Spleen (tissue), 11 donors: ENCODE measurements at regions not wholly inside any gene's neighbourhood (a gene's known extent, or its start where the extent isn't known, plus 50 kb on each side); places are given as distances from the start of the nearest gene placed in this dataset.

Experiments
- DNase-seq: peaks from one replicate; pipeline ENCODE4 v3.0.0-alpha.2; 2020
- H3K27ac ChIP-seq, 8 donors: fragments of 200-600 bp; sonication (generic) in 7 of 8; 1 replicate in 4 of 8; 2 replicates in 4 of 8; pipeline versions ENCODE4 v1.5.0 to v1.8.0; 2016 to 2021; ENCODE audit warnings: inconsistent platforms in 4 of 8, mild to moderate bottlenecking in 4 of 8, moderate library complexity in 1 of 8
- H3K27me3 ChIP-seq, 7 donors: fragments of 200-600 bp; sonication (generic) in 6 of 7; replicated peaks in 1 of 7; 1 replicate in 4 of 7; 2 replicates in 3 of 7; pipeline versions ENCODE4 v1.5.0 to v1.8.0; 2016 to 2021; ENCODE audit warnings: inconsistent platforms in 3 of 7, mild to moderate bottlenecking in 1 of 7
- H3K36me3 ChIP-seq, 6 donors: fragments of 200-600 bp; sonication (generic) in 5 of 6; 1 replicate in 4 of 6; 2 replicates in 2 of 6; pipeline versions ENCODE4 v1.5.0 to v1.8.0; 2016 to 2021; ENCODE audit warnings: inconsistent platforms in 2 of 6
- H3K4me1 ChIP-seq, 6 donors: fragments of 200-600 bp; sonication (generic) in 5 of 6; 1 replicate in 3 of 6; 2 replicates in 3 of 6; pipeline versions ENCODE4 v1.5.0 to v1.8.0; 2016 to 2021; ENCODE audit warnings: inconsistent platforms in 3 of 6
- H3K4me3 ChIP-seq, 8 donors: fragments of 200-600 bp; sonication (generic) in 7 of 8; 1 replicate in 4 of 8; 2 replicates in 4 of 8; pipeline versions ENCODE4 v1.5.0 to v1.8.0; 2016 to 2021; ENCODE audit warnings: inconsistent platforms in 4 of 8, mild to moderate bottlenecking in 4 of 8, moderate library complexity in 2 of 8
- H3K9me3 ChIP-seq, 8 donors: fragments of 200-600 bp; sonication (generic) in 7 of 8; 1 replicate in 4 of 8; 2 replicates in 4 of 8; pipeline versions ENCODE4 v1.5.0 to v1.8.0; 2016 to 2021; ENCODE audit warnings: inconsistent platforms in 4 of 8
- POLR2A ChIP-seq, 3 donors: fragments of 450-650 bp; IDR thresholded peaks; one replicate each; pipeline ENCODE4 v1.5.1; 2017; ENCODE audit warnings: antibody characterized with exemption in 3 of 3, mild to moderate bottlenecking in 1 of 3
- POLR2AphosphoS5 ChIP-seq, 3 donors: sonication (generic); formaldehyde crosslinking; IDR thresholded peaks; one replicate each; pipeline ENCODE4 v1.5.1; 2017; ENCODE audit warnings: antibody characterized with exemption in 3 of 3
- WGBS, 5 donors: extraction: QIAGEN DNeasy Blood & Tissue Kit in 3 of 5; methylation state at CpG; one replicate each; pipeline versions ENCODE4 v1.1.5 to v1.1.7; 2013 to 2018; 5-methylcytosine and 5-hydroxymethylcytosine counted together
- intact Hi-C: fragments of 100-400 bp; cut with DNase I; formaldehyde crosslinking; loops from one replicate; pipeline ENCODE4 v1.15.0; 2023; ENCODE audit warnings: low total_unique reads
- TF ChIP-seq, protein P1 (sequence below), 11 experiments: fragments of 200-600 bp in 7 of 11; fragments of 450-650 bp in 4 of 11; sonication (generic) in 4 of 11; IDR thresholded peaks in 8 of 11; conservative IDR thresholded peaks in 3 of 11; 1 replicate in 7 of 11; 2 replicates in 4 of 11; pipeline versions ENCODE4 v1.4.0 to v1.8.0; 2016 to 2021; ENCODE audit warnings: antibody characterized with exemption in 11 of 11, inconsistent platforms in 4 of 11, mild to moderate bottlenecking in 1 of 11
- donor health status: healthy with polysubstance abuse.
- donor health status: DM: no; HTN: no; CAD: no; lungs with moderate emphysema.
- donor health status: DM: no; HTN: no; CAD: no.
- donor health status: Bipolar disorder and iron deficiency.
- donor health status: healthy.
- donor health status: DM: no; HTN: no; CAD: no.
- donor health status: DM: yes; HTN: yes; CAD: no.

DNA sequence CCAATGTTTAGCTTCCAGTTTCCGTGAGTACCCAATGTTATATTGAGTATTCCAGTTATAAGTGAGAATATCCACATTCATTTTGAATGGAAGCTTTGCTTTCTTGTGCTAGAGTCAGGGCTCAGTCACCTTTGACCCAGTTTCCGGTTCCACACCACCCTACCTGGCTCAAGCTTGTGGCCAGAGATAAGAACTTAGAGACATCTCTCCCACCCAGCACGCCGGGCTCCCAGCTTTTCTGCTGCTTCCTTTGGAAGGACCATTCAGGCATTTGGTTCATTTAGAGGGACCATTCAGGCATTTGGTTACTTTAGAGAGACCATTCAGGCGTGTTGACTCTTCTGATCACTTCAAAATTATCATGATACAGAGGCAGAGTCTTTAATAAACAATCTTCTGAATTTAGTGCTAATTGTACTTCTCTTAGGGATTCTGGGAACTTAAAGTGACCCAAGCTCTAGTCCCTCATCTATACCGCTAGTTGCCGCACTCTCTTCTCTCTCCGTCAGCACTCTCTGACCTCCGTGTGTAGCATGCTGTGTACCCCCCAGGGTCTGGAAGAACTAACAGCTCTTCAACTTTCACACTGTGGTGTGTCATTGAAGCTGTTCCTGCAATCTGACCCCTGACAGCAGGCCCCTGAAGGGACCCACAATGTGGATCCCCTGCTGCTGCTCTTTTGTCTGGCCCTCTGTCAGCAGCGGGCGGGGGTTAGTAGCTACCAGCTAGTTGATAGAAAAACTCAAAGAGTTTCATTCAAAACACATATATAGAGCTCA, 943.1 kb downstream of the ARAP2 start:
- 71 to 84% (median 79%) methylated on average over 11 of the region's 11 CpGs for WGBS, 5 donors
- Histone ChIP-seq H3K4me1 (no peaks in the 10 kb centered on the region), H3K9me3 (no peaks in the 10 kb centered on the region), H3K27me3 (no peaks in the 10 kb centered on the region), H3K36me3 (no peaks in the 10 kb centered on the region), H3K4me3 (no peak overlapping the region), H3K27ac (no peak overlapping the region)
- intact Hi-C loops = no loop called here
- TF ChIP-seq POLR2A (IDR thresholded peaks at IDR 0.05) (no peak), POLR2AphosphoS5 (IDR thresholded peaks at IDR 0.05) (no peak)
- TF ChIP-seq, protein P1, sequence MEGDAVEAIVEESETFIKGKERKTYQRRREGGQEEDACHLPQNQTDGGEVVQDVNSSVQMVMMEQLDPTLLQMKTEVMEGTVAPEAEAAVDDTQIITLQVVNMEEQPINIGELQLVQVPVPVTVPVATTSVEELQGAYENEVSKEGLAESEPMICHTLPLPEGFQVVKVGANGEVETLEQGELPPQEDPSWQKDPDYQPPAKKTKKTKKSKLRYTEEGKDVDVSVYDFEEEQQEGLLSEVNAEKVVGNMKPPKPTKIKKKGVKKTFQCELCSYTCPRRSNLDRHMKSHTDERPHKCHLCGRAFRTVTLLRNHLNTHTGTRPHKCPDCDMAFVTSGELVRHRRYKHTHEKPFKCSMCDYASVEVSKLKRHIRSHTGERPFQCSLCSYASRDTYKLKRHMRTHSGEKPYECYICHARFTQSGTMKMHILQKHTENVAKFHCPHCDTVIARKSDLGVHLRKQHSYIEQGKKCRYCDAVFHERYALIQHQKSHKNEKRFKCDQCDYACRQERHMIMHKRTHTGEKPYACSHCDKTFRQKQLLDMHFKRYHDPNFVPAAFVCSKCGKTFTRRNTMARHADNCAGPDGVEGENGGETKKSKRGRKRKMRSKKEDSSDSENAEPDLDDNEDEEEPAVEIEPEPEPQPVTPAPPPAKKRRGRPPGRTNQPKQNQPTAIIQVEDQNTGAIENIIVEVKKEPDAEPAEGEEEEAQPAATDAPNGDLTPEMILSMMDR (IDR thresholded peaks at IDR 0.05 in 8 of 11, conservative IDR thresholded peaks at IDR 0.05 in 3 of 11) = no peak
- no peak for DNase-seq

DNA sequence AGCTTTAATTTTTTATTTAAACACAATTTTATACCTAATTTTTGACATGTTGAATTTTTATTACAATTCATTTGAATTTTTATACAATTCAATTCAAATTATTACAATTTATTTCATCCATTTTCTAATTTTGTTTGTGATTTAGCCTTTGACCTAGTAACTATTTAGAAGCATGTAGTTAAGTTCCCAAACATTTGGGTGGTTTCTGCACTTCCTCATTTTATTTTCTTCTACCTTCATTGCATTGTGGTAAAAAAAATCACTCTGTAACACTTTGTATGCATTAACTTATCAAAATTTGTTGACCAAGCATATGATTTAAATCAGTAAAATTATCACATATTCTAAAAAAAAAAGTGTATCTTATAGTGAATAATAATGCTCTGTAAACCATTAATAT, 928.9 kb downstream of the ARAP2 start:
- H3K4me1 ChIP-seq = no peaks in the 10 kb centered on the region
- no peaks in the 10 kb centered on the region for H3K36me3 ChIP-seq
- H3K27ac ChIP-seq = no peak overlapping the region
- intact Hi-C loops = no loop called here
- H3K27me3 ChIP-seq = no peaks in the 10 kb centered on the region
- no peak for TF ChIP-seq POLR2A (IDR thresholded peaks at IDR 0.05)
- TF ChIP-seq, protein P1 (IDR thresholded peaks at IDR 0.05 in 8 of 11, conservative IDR thresholded peaks at IDR 0.05 in 3 of 11) = no peak
- TF ChIP-seq POLR2AphosphoS5 (IDR thresholded peaks at IDR 0.05) = no peak
- peaks cover 0 to 4% (median 0%) of the 10 kb centered on the region in 8 donors for H3K9me3 ChIP-seq
- no peak for DNase-seq
- no peak overlapping the region for H3K4me3 ChIP-seq

DNA sequence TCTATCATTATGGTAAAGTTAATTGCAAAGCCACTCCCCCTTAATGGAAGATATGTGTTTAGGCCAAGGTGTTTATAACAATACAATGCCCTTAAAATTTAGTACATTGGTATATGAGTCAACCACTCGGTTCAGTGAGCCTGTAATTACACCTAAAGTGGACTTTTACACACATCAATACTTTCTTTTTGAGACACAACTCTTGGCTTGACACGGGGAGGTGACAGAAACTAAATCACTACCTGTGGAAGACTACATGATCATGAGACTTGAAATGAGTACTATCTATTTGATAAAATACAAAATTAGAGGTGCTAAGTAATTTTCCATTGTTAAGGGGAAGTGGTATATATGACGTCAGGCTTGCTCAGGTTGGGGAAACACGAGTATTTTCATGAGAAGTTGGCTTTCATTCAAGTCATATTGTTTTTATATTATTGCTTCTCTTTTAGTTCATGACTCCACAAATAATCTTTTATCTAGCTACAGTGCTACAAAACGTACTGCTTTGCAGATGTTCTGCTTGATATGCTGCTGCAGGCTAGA, 918.3 kb downstream of the ARAP2 start:
- intact Hi-C loops = no loop called here
- DNase-seq = no peak
- no peaks in the 10 kb centered on the region for H3K4me1 ChIP-seq
- no peak overlapping the region for H3K27ac ChIP-seq
- WGBS, 5 donors = 40 to 59% (median 53%) methylated on average over 5 of the region's 5 CpGs
- H3K4me3 ChIP-seq = no peak overlapping the region
- no peak for TF ChIP-seq POLR2A (IDR thresholded peaks at IDR 0.05)
- TF ChIP-seq POLR2AphosphoS5 (IDR thresholded peaks at IDR 0.05) = no peak
- TF ChIP-seq, protein P1 (IDR thresholded peaks at IDR 0.05 in 8 of 11, conservative IDR thresholded peaks at IDR 0.05 in 3 of 11) = no peak
- peaks cover 0 to 6% (median 0%) of the 10 kb centered on the region in 8 donors for H3K9me3 ChIP-seq
- no peaks in the 10 kb centered on the region for H3K36me3 ChIP-seq
- H3K27me3 ChIP-seq = no peaks in the 10 kb centered on the region

DNA sequence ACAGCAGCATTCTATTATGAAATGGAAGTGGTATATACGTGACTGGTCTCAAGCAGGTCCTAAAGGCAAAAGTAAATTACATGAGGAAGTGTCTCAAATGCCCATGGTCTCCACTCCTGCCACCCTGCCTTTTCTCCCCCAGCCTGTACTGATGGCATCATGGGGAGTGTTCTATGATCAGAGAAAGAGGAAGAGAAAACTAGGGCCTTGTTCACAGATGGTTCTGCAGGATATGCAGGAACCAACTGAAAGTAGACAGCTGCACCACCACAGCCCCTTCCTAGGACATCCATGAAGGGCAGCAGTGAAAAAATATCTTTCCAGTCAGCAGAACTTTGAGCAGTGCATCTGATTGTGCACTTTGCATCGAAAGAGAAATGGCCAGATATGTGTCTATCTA, 901.5 kb downstream of the ARAP2 start:
- Histone ChIP-seq H3K9me3 (peaks cover 0 to 7% (median 0%) of the 10 kb centered on the region in 8 donors), H3K27ac (no peak overlapping the region), H3K27me3 (no peaks in the 10 kb centered on the region), H3K36me3 (no peaks in the 10 kb centered on the region), H3K4me1 (no peaks in the 10 kb centered on the region), H3K4me3 (no peak overlapping the region)
- no peak for DNase-seq
- intact Hi-C loops = no loop called here
- TF ChIP-seq, protein P1 (IDR thresholded peaks at IDR 0.05 in 8 of 11, conservative IDR thresholded peaks at IDR 0.05 in 3 of 11) = no peak
- TF ChIP-seq POLR2AphosphoS5 (IDR thresholded peaks at IDR 0.05) (no peak), POLR2A (IDR thresholded peaks at IDR 0.05) (no peak)
- WGBS, 5 donors = 29 to 56% (median 44%) methylated on average over 2 of the region's 2 CpGs
